NB4 (cell line): ENCODE measurements at regions not wholly inside any gene's neighbourhood (a gene's known extent, or its start where the extent isn't known, plus 50 kb on each side); places are given as distances from the start of the nearest gene placed in this dataset.

Experiments used
- DNase-seq: peaks from one replicate; pipeline ENCODE4 v3.0.0; 2010; ENCODE audit warnings: low read depth
- H3K4me3 ChIP-seq: one replicate; pipeline ENCODE4 v1.5.1; 2011; ENCODE audit warnings: mild to moderate bottlenecking, low read depth, low read length, moderate library complexity
- CTCF ChIP-seq: IDR thresholded peaks from one replicate; pipeline ENCODE4 v1.5.1; 2012; ENCODE audit warnings: low read depth, low read length
- MAX ChIP-seq: IDR thresholded peaks from 2 replicates; pipeline ENCODE4 v1.6.1; 2011; ENCODE audit warnings: low read depth, low read length
- MYC ChIP-seq: IDR thresholded peaks from 2 replicates; pipeline ENCODE4 v1.6.1; 2011; ENCODE audit warnings: low read depth, low read length
- POLR2A ChIP-seq: IDR thresholded peaks from 2 replicates; pipeline ENCODE4 v1.6.1; 2011; ENCODE audit warnings: mild to moderate bottlenecking; ENCODE audit not compliant: insufficient read length; ENCODE audit errors: extremely low read depth

GRCh38 chr7:42414028-42414427, 177.0 kb upstream of the GLI3 start:
- no peak for DNase-seq
- TF ChIP-seq POLR2A = no peak
- no peak for TF ChIP-seq MYC
- TF ChIP-seq MAX = no peak
- TF ChIP-seq CTCF = no peak
- H3K4me3 ChIP-seq = no peak overlapping the region

- no peak for DNase-seq
- TF ChIP-seq MYC (no peak), MAX (no peak), CTCF (no peak), POLR2A (no peak)
Observed at GRCh38 chr7:42409296-42409695, 172.3 kb upstream of the GLI3 start.

GRCh38 chr7:42407833-42408232, 170.8 kb upstream of the GLI3 start:
- no peak overlapping the region for H3K4me3 ChIP-seq
- TF ChIP-seq POLR2A (no peak), MYC (no peak), CTCF (no peak), MAX (no peak)
- DNase-seq = peak; percentile 10

More at GRCh38 chr7:42409296-42409695, 172.3 kb upstream of the GLI3 start:
- H3K4me3 ChIP-seq = no peak overlapping the region

- H3K4me3 ChIP-seq = no peak overlapping the region
- no peak for DNase-seq
- TF ChIP-seq MYC = no peak
- no peak for TF ChIP-seq POLR2A
- TF ChIP-seq MAX = no peak
- no peak for TF ChIP-seq CTCF
Observed at GRCh38 chr7:42407021-42407710, 170.2 kb upstream of the GLI3 start.

GRCh38 chr7:42406358-42406757, 169.3 kb upstream of the GLI3 start:
- TF ChIP-seq CTCF = no peak
- TF ChIP-seq MAX = no peak
- no peak for TF ChIP-seq MYC
- H3K4me3 ChIP-seq = no peak overlapping the region
- DNase-seq = no peak

- TF ChIP-seq MYC (no peak), POLR2A (no peak), MAX (no peak), CTCF (no peak)
- no peak for DNase-seq
- no peak overlapping the region for H3K4me3 ChIP-seq
Observed at GRCh38 chr7:42405782-42406181, 168.8 kb upstream of the GLI3 start.
